ENCODE measurements at regions not wholly inside any gene's neighbourhood (a gene's known extent, or its start where the extent isn't known, plus 50 kb on each side); places are given as distances from the start of the nearest gene placed in this dataset.
"Not testable (repeated sequence)": the region's sequence is repeated elsewhere in the genome, so short reads cannot be mapped to it uniquely, and the experiment has no call there.

- DNase-seq (ENCODE audit: low spot score): no peak
These were observed 273.2 kb upstream of the PAPPA start for GRCh38 chr9:115880221-115880885.

GRCh38 chr9:115882911-115883310 is 270.7 kb upstream of the PAPPA start:
- no peak for DNase-seq (ENCODE audit: low spot score)

- DNase-seq (ENCODE audit: low spot score): no peak
These were observed 269.9 kb upstream of the PAPPA start for GRCh38 chr9:115883467-115884329.

GRCh38 chr9:115884846-115885245 is 268.7 kb upstream of the PAPPA start:
- DNase-seq (ENCODE audit: low spot score): no peak

GRCh38 chr9:115888131-115888530 is 265.5 kb upstream of the PAPPA start:
- no peak for DNase-seq (ENCODE audit: low spot score)

GRCh38 chr9:115891929-115892328 is 261.7 kb upstream of the PAPPA start:
- DNase-seq (ENCODE audit: low spot score): no peak

- DNase-seq (ENCODE audit: low spot score): not testable (repeated sequence)
These were observed 255.1 kb upstream of the PAPPA start for GRCh38 chr9:115898478-115898877.

GRCh38 chr9:115900698-115901097 is 252.9 kb upstream of the PAPPA start:
- DNase-seq (ENCODE audit: low spot score): no peak

GRCh38 chr9:115910959-115911358 is 242.6 kb upstream of the PAPPA start:
- DNase-seq (ENCODE audit: low spot score): no peak

GRCh38 chr9:115912086-115912485 is 241.5 kb upstream of the PAPPA start:
- DNase-seq (ENCODE audit: low spot score): no peak

GRCh38 chr9:115913696-115914095 is 239.9 kb upstream of the PAPPA start:
- no peak for DNase-seq (ENCODE audit: low spot score)

- no peak for DNase-seq (ENCODE audit: low spot score)
These were observed 239.3 kb upstream of the PAPPA start for GRCh38 chr9:115914291-115914690.

GRCh38 chr9:115921301-115921700 is 232.3 kb upstream of the PAPPA start:
- no peak for DNase-seq (ENCODE audit: low spot score)

GRCh38 chr9:115922444-115922843 is 231.1 kb upstream of the PAPPA start:
- DNase-seq (ENCODE audit: low spot score): no peak

- DNase-seq (ENCODE audit: low spot score): no peak
These were observed 230.2 kb upstream of the PAPPA start for GRCh38 chr9:115923410-115923809.

- DNase-seq (ENCODE audit: low spot score): no peak
These were observed 229.5 kb upstream of the PAPPA start for GRCh38 chr9:115923903-115924668.

GRCh38 chr9:115924669-115924987 is 229.0 kb upstream of the PAPPA start:
- no peak for DNase-seq (ENCODE audit: low spot score)

- no peak for DNase-seq (ENCODE audit: low spot score)
These were observed 228.2 kb upstream of the PAPPA start for GRCh38 chr9:115925424-115925823.

- DNase-seq (ENCODE audit: low spot score): no peak
These were observed 223.1 kb upstream of the PAPPA start for GRCh38 chr9:115930472-115930871.

- DNase-seq (ENCODE audit: low spot score): no peak
These were observed 215.1 kb upstream of the PAPPA start for GRCh38 chr9:115938479-115938878.

- no peak for DNase-seq (ENCODE audit: low spot score)
These were observed 214.4 kb upstream of the PAPPA start for GRCh38 chr9:115939065-115939765.
